HG03354 (cell line): ENCODE measurements at regions not wholly inside any gene's neighbourhood (a gene's known extent, or its start where the extent isn't known, plus 50 kb on each side); places are given as distances from the start of the nearest gene placed in this dataset.
"Not testable (repeated sequence)": the region's sequence is repeated elsewhere in the genome, so short reads cannot be mapped to it uniquely, and the experiment has no call there.

Source experiments
- ATAC-seq: cut with Tn5 transposase; IDR thresholded peaks from one replicate; pipeline ENCODE4 v1.9.1; 2021; ENCODE audit warnings: mild to moderate bottlenecking; ENCODE audit not compliant: unreplicated experiment, poor library complexity, severe bottlenecking

DNA sequence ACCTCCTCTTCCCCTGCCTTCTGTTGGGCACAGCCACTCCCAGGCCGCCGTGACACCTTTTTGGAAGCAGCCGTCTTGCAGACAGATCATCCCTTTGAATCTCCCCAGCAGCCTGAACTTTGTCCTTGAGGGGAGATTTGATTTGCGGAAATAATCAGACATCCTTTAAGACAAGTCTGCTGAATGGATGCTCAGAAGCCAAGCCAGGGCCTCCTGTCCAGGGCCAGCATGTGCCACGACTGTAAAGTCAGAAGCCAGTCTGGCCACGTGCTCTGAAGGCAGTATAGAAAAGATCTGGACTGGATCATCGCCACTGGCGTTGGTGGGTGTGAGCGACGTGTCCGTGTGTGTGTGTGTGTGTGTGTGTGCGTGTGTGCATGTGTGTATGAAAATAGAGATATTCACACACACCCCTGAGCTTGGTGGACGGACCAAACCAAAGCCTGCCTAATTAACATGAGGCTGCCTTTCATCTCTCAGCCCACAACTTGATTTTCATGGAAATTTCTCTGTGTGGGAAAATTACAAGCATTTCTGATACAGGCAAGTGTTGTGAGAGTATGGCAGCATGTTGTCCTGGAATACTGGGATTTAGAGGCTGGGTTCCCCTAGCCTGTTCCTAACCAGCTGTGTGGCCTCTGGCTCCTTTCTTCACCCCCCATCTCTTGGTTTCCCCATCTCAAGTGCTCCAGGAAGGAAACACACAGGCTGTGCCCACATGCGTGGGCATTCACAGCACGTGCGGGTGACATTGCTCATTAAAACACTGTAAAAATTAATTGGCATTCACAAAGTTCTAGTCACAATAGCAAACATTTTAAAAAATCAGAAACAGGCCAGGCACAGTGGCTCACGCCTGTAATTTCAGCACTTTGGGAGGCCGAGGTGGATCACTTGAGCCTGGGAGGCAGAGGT lies 61.8 kb upstream of the WNT7B start:
- no peak for ATAC-seq

- ATAC-seq: no peak
Measured at GRCh38 chr22:46039535-46039934, 62.6 kb upstream of the WNT7B start.

- ATAC-seq: no peak
Measured at GRCh38 chr22:46040471-46041465, 63.8 kb upstream of the WNT7B start.

DNA sequence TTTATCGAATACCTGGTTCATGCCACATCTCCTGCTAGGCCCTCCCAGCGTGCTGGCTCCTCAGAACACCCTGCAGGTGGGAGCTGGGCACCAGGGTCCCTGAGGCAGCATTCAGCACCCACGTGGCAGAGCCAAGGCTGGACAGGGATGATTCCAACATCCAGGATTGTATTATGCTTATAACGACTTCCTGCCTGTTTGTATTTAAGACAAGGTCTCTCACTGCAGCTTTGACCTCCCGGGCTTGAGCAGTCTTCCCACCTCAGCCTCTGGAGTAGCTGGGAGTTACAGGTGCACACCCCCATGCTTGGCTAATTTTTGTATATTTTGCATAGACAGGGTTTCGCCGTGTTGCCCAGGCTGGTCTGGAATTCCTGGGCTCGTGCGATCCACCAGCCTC lies 64.7 kb upstream of the WNT7B start:
- ATAC-seq: no peak

DNA sequence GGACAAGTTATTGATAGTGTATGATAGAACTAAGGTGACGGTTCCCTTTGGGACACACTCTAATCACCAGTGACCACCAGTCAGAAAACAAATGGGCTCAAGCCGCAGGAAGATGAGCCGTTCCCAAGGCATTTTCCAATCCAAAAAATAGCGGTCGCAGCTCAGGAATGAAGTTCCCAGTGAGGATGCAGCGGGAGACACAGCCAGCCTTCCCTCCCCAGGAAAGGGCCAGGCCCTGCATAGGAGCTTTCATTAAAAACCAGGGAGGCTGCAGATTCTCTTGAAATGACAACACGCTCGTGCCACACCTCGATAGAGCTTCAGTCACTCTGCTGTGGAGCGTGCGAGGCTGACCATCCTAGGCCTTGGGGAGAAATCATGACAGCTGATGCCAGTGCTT lies 65.8 kb upstream of the WNT7B start:
- no peak for ATAC-seq

DNA sequence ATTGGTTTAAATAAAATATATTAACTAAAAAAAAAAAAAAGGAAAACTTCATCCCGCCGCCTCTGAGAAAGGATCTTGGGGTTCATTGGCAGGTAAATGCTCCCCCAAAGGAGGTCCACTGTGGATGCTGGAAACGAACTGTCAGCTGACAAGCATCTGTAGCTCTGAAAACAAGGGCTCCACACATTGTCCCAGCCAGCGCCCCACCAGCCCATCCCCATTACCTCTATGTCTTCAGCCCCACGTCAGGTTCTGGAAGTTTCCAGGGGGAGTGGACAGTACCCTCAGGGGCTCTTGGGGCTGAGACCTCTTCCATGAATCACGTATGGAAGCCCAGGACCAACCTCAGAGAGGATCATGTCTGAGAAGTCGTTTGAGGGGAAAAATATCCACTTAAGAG lies 66.4 kb upstream of the WNT7B start:
- ATAC-seq: no peak

- no peak for ATAC-seq
Measured at GRCh38 chr22:46043816-46044620, 67.1 kb upstream of the WNT7B start.

- ATAC-seq: no peak
Measured at GRCh38 chr22:46044621-46045458, 67.9 kb upstream of the WNT7B start.

DNA sequence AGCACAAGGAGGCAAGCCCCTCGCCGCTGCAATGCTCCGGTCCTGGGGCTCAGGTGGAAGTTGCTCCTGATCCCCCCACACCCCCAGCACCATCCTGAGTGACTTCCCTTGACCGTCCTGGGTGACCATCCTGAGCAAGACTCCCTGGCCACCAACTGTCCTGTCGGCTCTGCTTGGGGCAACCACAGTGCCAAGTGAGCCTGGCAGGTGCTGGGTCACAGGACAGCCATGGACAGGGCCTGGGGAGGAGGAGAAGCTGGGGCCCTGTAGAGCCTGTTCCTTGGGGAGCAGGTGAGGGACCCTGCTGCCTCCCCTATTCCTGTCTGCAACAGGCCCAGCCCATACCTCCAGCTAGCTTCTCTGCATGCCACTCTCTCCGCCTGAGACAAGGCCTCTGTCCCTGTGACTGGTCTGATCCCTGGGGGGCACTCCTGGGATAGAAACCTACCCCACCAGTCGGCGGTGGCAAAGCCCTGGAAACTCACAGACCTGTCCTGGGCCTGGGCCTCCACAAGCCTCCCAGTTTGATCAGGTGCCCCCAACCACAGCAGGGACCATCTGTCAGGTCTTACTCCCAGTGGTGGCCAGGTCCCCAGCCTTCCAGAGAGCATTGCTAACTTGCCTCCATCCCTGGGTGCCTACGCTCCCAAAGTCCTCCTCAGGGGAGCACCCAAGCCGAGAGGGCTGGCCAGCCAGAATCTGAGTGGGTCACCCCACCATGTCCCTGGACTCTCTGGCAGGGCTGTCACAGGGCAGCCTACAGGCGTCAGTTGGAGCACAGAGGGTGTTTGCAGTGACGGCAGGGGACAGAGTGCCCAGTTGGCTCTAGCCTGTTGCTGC lies 68.7 kb upstream of the WNT7B start:
- no peak for ATAC-seq

GRCh38 chr22:46046299-46046685 lies 69.3 kb upstream of the WNT7B start:
- no peak for ATAC-seq

GRCh38 chr22:46047226-46047625 lies 70.3 kb upstream of the WNT7B start:
- no peak for ATAC-seq

GRCh38 chr22:46047841-46048595 lies 71.1 kb upstream of the WNT7B start:
- ATAC-seq: no peak

DNA sequence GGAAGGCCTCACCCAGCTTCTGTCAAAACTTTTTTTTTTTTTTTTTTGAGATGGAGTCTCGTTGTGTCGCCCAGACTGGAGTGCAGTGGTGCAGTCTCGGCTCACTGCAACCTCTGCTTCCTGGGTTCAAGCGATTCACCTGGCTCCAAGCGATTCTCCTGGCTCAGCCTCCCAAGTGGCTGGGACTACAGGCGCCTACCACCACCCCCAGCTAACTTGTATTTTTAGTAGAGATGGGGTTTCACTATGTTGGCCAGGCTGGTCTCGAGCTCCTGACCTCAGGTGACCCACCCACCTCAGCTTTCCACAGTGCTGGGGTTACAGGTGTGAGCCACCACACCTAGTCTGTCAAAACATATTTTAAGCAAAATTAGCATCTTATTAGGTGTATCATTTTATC lies 71.7 kb upstream of the WNT7B start:
- ATAC-seq: not testable (repeated sequence)

- ATAC-seq: no peak
Measured at GRCh38 chr22:46049726-46050450, 72.9 kb upstream of the WNT7B start.

GRCh38 chr22:46050451-46050845 lies 73.5 kb upstream of the WNT7B start:
- ATAC-seq: no peak

DNA sequence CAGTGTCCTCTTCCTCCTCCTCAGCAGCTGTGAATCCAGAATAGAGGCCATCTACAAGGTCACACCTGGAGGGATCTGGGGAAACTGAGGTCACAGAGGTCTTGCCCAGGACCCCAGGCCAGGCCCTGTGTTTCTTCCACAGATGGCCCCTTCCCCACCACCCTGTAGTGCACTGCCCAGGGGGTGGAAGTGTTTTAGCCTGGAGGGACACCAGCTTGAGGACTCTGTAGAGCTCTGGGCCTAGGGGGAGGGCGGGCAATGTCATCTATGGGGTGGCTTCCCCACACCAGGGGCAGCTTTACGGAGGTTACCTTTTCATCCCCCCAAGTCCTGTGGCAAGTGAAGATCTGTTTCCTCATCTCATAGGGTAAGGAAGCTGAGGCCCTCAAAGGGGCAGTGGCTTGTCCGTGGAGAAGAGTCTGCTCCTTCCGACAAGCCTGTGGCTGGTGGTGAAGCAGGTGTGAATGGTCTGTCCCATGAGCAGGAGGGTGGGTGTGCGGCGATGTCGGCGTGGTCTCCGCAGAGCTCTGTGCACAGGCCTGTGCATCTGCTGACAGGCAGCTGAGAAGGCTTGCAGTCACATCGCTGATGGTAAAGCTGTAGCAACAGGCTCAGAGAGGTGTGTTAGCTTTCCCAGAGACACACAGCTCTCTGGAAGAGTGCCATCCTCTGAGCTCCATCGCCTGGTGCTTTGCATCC lies 74.1 kb upstream of the WNT7B start:
- no peak for ATAC-seq
